ENCODE measurements at regions not wholly inside any gene's neighbourhood (a gene's known extent, or its start where the extent isn't known, plus 50 kb on each side); places are given as distances from the start of the nearest gene placed in this dataset.

GRCh38 chr4:128376958-128377357 is 89.3 kb upstream of the PGRMC2 start:
- TF ChIP-seq, protein P1, sequence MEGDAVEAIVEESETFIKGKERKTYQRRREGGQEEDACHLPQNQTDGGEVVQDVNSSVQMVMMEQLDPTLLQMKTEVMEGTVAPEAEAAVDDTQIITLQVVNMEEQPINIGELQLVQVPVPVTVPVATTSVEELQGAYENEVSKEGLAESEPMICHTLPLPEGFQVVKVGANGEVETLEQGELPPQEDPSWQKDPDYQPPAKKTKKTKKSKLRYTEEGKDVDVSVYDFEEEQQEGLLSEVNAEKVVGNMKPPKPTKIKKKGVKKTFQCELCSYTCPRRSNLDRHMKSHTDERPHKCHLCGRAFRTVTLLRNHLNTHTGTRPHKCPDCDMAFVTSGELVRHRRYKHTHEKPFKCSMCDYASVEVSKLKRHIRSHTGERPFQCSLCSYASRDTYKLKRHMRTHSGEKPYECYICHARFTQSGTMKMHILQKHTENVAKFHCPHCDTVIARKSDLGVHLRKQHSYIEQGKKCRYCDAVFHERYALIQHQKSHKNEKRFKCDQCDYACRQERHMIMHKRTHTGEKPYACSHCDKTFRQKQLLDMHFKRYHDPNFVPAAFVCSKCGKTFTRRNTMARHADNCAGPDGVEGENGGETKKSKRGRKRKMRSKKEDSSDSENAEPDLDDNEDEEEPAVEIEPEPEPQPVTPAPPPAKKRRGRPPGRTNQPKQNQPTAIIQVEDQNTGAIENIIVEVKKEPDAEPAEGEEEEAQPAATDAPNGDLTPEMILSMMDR (IDR thresholded peaks at IDR 0.05) = no peak
- TF ChIP-seq POLR2A (IDR thresholded peaks at IDR 0.05) = no peak
- no peak for TF ChIP-seq EP300 (IDR thresholded peaks at IDR 0.05)
- TF ChIP-seq POLR2AphosphoS5 (IDR thresholded peaks at IDR 0.05) = no peak

All from upper lobe of left lung (tissue), 4 donors.